IMR-90 (cell line): ENCODE measurements at regions not wholly inside any gene's neighbourhood (a gene's known extent, or its start where the extent isn't known, plus 50 kb on each side); places are given as distances from the start of the nearest gene placed in this dataset.
"Not testable (repeated sequence)": the region's sequence is repeated elsewhere in the genome, so short reads cannot be mapped to it uniquely, and the experiment has no call there.

Experiments
- ATAC-seq: fragments of 200-7000 bp; cut with Tn5 transposase; 2 replicates; pipeline ENCODE4 v1.9.1; 2020; ENCODE audit warnings: low read depth, mild to moderate bottlenecking, moderate library complexity
- BruUV-seq: library from RNA; stranded (reverse); fragments of 400-500 nt; replicated peaks from 2 replicates; lab custom pipeline; 2021; lab: Mats Ljungman, UMichigan
- CTCF ChIA-PET: fragments of 300-600 bp; formaldehyde crosslinking; extraction: SDS; loops from one replicate; lab custom pipeline; 2021; ENCODE audit warnings: antibody characterized with exemption; lab: Yijun Ruan, JAX
- POLR2A ChIA-PET: fragments of 300-600 bp; sonication (Branson Sonifier 250); formaldehyde crosslinking; loops from one replicate; lab custom pipeline; 2022; ENCODE audit warnings: antibody characterized with exemption; ENCODE audit not compliant: unreplicated experiment; lab: Charles Lee
- DNase-seq: peaks from one replicate; pipeline ENCODE4 v3.0.0; 2013
- H2AFZ ChIP-seq: replicated peaks from 2 replicates; pipeline ENCODE3; 2013; ENCODE audit warnings: low read length, mild to moderate bottlenecking; ENCODE audit not compliant: poor library complexity
- H2AK5ac ChIP-seq: 2 replicates; pipeline ENCODE4 v1.6.1; 2013; ENCODE audit warnings: low read depth, low read length, inconsistent platforms
- H2AK9ac ChIP-seq: replicated peaks from 2 replicates; pipeline ENCODE3; 2013; ENCODE audit warnings: mild to moderate bottlenecking, low read depth, low read length, moderate library complexity; ENCODE audit not compliant: poor library complexity
- H2BK120ac ChIP-seq: 2 replicates; pipeline ENCODE4 v1.6.1; 2013; ENCODE audit warnings: low read depth, low read length, inconsistent platforms
- H2BK15ac ChIP-seq: 3 replicates; pipeline ENCODE4 v1.6.1; 2013; ENCODE audit warnings: low read depth, low read length, inconsistent platforms
- H2BK20ac ChIP-seq: 2 replicates; pipeline ENCODE4 v1.6.1; 2013; ENCODE audit warnings: low read depth, mild to moderate bottlenecking, inconsistent platforms, low read length, moderate library complexity
- H2BK5ac ChIP-seq: 2 replicates; pipeline ENCODE4 v1.6.1; 2013; ENCODE audit warnings: mild to moderate bottlenecking, low read depth, low read length, inconsistent platforms; ENCODE audit not compliant: poor library complexity, severe bottlenecking
- H3K14ac ChIP-seq: replicated peaks from 2 replicates; pipeline ENCODE4 v1.6.1; 2013; ENCODE audit warnings: low read depth, low read length, inconsistent platforms
- H3K18ac ChIP-seq: 2 replicates; pipeline ENCODE4 v1.6.1; 2013; ENCODE audit warnings: low read depth, low read length, control low read depth
- H3K23ac ChIP-seq: 2 replicates; pipeline ENCODE4 v1.6.1; 2013; ENCODE audit warnings: low read depth, low read length, inconsistent platforms
- H3K27ac ChIP-seq: 2 replicates; pipeline ENCODE4 v1.5.1; 2013; ENCODE audit warnings: mild to moderate bottlenecking, control low read depth, low read length; ENCODE audit not compliant: insufficient read depth
- H3K27me3 ChIP-seq: 2 replicates; pipeline ENCODE4 v1.6.1; 2013; ENCODE audit warnings: low read length; ENCODE audit not compliant: control insufficient read depth, insufficient read depth
- H3K36me3 ChIP-seq: 2 replicates; pipeline ENCODE4 v1.6.1; 2013; ENCODE audit warnings: low read length, mixed read lengths; ENCODE audit not compliant: control insufficient read depth, insufficient read depth
- H3K4ac ChIP-seq: 2 replicates; pipeline ENCODE4 v1.6.1; 2013; ENCODE audit warnings: low read depth, low read length, inconsistent platforms
- H3K4me1 ChIP-seq: 2 replicates; pipeline ENCODE4 v1.6.1; 2013; ENCODE audit warnings: low read length, mixed read lengths; ENCODE audit not compliant: control insufficient read depth, insufficient read depth
- H3K4me2 ChIP-seq: 2 replicates; pipeline ENCODE4 v1.6.1; 2013; ENCODE audit warnings: low read depth, mild to moderate bottlenecking, control low read depth, low read length, moderate library complexity
- H3K4me3 ChIP-seq: 2 replicates; pipeline ENCODE4 v1.5.1; 2013; ENCODE audit warnings: low read depth, mild to moderate bottlenecking, control low read depth, low read length, moderate library complexity; ENCODE audit not compliant: insufficient read depth
- H3K56ac ChIP-seq: 2 replicates; pipeline ENCODE4 v1.6.1; 2013; ENCODE audit warnings: low read length, inconsistent platforms; ENCODE audit not compliant: insufficient read depth; ENCODE audit errors: extremely low read depth
- H3K79me1 ChIP-seq, 2 experiments: 2 replicates each; pipeline ENCODE4 v1.6.1; 2013; ENCODE audit warnings: low read length in 2 of 2, inconsistent platforms in 1 of 2, low read depth in 1 of 2
- H3K9ac ChIP-seq: 2 replicates; pipeline ENCODE4 v1.6.1; 2013; ENCODE audit warnings: low read depth, low read length, control low read depth
- H3K9me1 ChIP-seq: 2 replicates; pipeline ENCODE4 v1.6.1; 2013; ENCODE audit warnings: low read length, inconsistent platforms; ENCODE audit not compliant: insufficient read depth
- H3K9me3 ChIP-seq: 2 replicates; pipeline ENCODE4 v1.6.1; 2013; ENCODE audit warnings: low read length; ENCODE audit not compliant: control insufficient read depth, insufficient read depth
- H4K20me1 ChIP-seq: 2 replicates; pipeline ENCODE4 v1.6.1; 2013; ENCODE audit warnings: low read length, inconsistent platforms; ENCODE audit not compliant: insufficient read depth
- H4K5ac ChIP-seq: 2 replicates; pipeline ENCODE4 v1.6.1; 2013; ENCODE audit warnings: mild to moderate bottlenecking, low read depth, low read length, control low read depth
- H4K8ac ChIP-seq, 2 experiments: 2 replicates each; pipeline ENCODE4 v1.6.1; 2013; ENCODE audit warnings: low read depth in 2 of 2, low read length in 2 of 2, control low read depth in 1 of 2, inconsistent platforms in 1 of 2
- H4K91ac ChIP-seq: 2 replicates; pipeline ENCODE4 v1.6.1; 2013; ENCODE audit warnings: low read depth, low read length, inconsistent platforms; ENCODE audit not compliant: insufficient read depth
- WGBS, 2 experiments: methylation state at CpG; one replicate each; pipeline versions ENCODE4 v1.1.5 to v1.1.7; 2013; ENCODE audit warnings: missing lambda C conversion rate in 2 of 2; ENCODE audit not compliant: insufficient read length in 1 of 2; ENCODE audit errors: extremely low coverage in 2 of 2; 5-methylcytosine and 5-hydroxymethylcytosine counted together
- dilution Hi-C: fragments of 300-500 bp; cut with HindIII; formaldehyde crosslinking; loops from one replicate; pipeline ENCODE4 v1.14.3; 2018; ENCODE audit warnings: low sequenced_read_pairs; ENCODE audit not compliant: unreplicated experiment
- in situ Hi-C: fragments of 300-500 bp; cut with MboI; formaldehyde crosslinking; loops from 3 replicates; pipeline ENCODE4 v1.14.3; 2019; ENCODE audit warnings: low sequenced_read_pairs, inconsistent platforms, mixed read lengths
- intact Hi-C: fragments of 100-400 bp; cut with micrococcal nuclease; formaldehyde crosslinking; loops from 2 replicates; pipeline ENCODE4 v1.10.0; 2022

DNA sequence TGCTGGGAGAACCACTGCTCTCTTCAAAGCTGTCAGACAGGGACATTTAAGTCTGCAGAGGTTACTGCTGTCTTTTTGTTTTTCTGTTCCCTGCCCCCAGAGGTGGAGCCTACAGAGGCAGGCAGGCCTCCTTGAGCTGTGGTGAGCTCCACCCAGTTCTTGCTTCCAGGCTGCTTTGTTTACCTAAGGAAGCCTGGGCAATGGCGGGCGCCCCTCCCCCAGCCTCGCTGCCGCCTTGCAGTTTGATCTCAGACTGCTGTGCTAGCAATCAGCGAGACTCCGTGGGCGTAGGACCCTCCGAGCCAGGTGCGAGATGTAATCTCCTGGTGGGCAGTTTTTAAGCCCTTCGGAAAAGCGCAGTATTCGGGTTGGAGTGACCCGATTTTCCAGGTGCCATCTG lies 65.8 kb upstream of the KYNU start:
- dilution Hi-C loops, H4K20me1 ChIP-seq, H3K27me3 ChIP-seq, BruUV-seq, intact Hi-C loops, H2AK9ac ChIP-seq, H3K4ac ChIP-seq, H2BK15ac ChIP-seq, H2BK120ac ChIP-seq, H3K56ac ChIP-seq, H3K9me3 ChIP-seq, H3K14ac ChIP-seq, H3K23ac ChIP-seq, CTCF ChIA-PET, H4K5ac ChIP-seq, DNase-seq, H2AFZ ChIP-seq, in situ Hi-C loops, H2BK5ac ChIP-seq, H3K79me1 ChIP-seq, H2BK20ac ChIP-seq, ATAC-seq, H2AK5ac ChIP-seq, H3K4me2 ChIP-seq, POLR2A ChIA-PET, H3K18ac ChIP-seq, H3K9ac ChIP-seq, H3K36me3 ChIP-seq, H3K27ac ChIP-seq, H3K4me3 ChIP-seq, H4K8ac ChIP-seq, H4K91ac ChIP-seq, H3K4me1 ChIP-seq, H3K9me1 ChIP-seq: not testable (repeated sequence)
- WGBS, 2 experiments: 90% methylated on average over 2 of the region's 13 CpGs; no CpG with 5 or more reads in 1 of the 2 experiments
